ENCODE measurements at regions not wholly inside any gene's neighbourhood (a gene's known extent, or its start where the extent isn't known, plus 50 kb on each side); places are given as distances from the start of the nearest gene placed in this dataset.

DNA sequence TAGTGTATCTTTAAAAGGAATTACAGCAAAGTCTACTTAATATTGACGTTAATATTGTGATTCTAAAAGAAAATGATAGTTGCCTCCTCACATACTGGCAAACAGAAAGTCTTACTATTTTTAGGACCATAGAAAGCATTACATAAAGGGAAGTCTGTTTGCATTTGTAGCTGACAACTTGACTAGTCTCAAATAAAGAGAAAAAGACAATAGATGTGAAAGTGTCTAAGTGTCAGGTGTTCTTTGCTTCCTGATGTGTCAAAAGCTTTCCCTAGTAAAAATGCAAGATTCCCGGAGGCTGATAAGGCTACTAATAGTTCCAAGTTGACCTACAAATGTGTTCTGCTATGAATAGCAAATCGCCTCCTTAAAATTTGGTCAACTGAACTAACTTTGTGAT, 259.7 kb downstream of the CDH10 start:
- no peak for DNase-seq

GRCh38 chr5:24385617-24386016, 259.2 kb downstream of the CDH10 start:
- DNase-seq: no peak

DNA sequence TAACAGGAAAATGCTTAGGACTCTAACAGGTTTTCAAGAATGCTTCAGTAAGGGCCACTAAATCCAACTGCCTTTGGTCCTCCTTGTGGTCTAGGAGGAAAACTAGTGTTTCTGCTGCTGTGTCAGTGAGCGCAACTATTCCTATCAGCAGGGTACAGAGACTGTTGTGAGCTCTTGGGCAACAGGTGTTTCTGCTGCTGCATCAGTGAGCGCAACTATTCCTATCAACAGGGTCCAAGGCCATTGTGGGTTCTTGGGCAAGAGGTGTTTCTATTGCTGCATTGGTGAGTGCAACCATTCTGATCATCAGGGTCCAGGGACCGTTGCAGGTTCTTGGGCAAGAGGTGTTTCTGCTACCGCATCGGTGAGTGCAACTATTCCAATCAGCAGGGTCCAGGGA, 256.3 kb downstream of the CDH10 start:
- DNase-seq: no peak

DNA sequence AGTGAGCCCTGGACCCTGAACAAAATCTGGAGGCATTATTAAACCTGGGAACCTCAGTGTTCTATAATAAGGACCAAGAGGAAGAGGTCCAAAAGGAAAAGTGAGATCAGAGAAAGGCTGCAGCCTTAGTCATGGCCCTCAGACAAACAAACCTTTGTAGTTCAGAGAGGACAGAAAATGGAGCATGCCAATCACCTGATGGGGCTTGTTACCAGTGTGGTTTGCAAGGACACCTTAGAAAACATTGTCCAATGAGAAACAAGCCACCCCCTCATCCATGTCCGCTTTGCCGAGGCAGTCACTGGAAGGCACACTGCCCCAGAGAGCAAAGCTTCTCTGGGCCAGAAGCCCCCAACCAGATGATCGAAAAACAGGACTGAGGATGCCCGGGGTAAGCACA, 254.8 kb downstream of the CDH10 start:
- DNase-seq: no peak

DNA sequence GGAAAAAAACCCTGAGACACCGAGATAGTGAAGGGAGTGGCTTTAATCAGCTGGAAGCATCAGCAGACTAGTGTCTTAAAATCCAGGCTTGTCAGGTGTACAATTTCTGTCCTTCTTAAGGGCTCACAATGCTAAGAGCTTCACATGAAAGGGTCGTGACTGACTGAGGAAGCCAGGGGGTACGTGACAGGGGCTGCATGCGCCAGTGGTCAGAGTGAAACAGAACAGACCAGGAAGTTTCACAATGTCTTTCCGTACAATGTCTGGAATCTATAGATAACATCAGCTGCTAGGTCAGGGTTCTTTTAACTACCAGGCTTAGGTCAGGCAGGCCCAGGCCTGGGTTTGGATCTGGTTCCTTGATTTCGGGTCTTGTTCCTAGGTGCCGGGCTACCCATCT, 253.0 kb downstream of the CDH10 start:
- no peak for DNase-seq

- DNase-seq: no peak
These were observed 247.2 kb downstream of the CDH10 start for GRCh38 chr5:24397601-24398000.

GRCh38 chr5:24401773-24402172, 243.0 kb downstream of the CDH10 start:
- no peak for DNase-seq

GRCh38 chr5:24407466-24407865, 237.3 kb downstream of the CDH10 start:
- DNase-seq: no peak

DNA sequence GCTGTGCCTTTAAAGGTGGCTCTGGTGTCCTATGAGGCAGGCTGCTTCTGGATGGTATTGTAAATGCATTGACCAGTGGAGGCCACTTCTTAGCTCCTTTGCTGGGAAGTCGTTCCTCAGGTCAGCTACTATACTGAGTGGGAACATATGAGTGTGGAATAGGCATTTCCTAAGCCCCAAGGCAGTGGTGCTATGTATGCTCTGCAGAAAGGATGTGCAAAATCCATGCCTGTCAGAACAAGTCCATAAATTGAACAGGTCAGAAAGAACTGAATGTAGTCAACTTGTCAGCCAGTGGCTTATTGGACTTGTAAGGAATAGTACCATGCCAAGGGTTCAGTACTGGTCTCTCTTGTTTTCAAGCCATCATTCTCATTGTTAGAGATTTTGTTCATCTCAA, 216.4 kb downstream of the CDH10 start:
- no peak for DNase-seq

DNA sequence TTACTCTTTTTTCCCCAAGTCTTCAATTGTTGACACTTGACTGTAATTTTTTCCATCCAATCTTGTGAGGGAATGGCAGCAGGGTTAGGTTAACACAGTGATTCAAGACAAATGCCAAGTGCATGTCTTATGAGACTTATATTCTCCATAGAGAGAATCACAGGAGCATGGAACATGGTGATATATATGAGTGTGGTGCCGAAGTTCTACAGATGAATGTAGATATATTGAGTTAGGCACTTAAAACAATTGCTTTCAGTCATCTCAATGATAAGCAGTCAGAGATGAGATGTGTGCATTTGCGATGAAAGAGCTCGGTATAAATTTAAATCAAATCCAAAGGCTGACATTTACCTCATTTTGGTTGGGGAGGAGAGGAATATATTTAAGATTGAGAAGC, 211.2 kb downstream of the CDH10 start:
- no peak for DNase-seq

All from Kasumi-1 (cell line).